Panc1 (cell line): ENCODE measurements at regions not wholly inside any gene's neighbourhood (a gene's known extent, or its start where the extent isn't known, plus 50 kb on each side); places are given as distances from the start of the nearest gene placed in this dataset.

Source experiments
- ATAC-seq: fragments of 200-7000 bp; cut with Tn5 transposase; 2 replicates; pipeline ENCODE4 v1.9.1; 2020; ENCODE audit warnings: mild to moderate bottlenecking, moderate library complexity
- BruUV-seq: library from RNA; stranded (reverse); fragments of 400-500 nt; replicated peaks from 2 replicates; lab custom pipeline; 2021; lab: Mats Ljungman, UMichigan
- CTCF ChIA-PET: fragments of 300-600 bp; sonication (Branson Sonifier 250); formaldehyde crosslinking; loops from one replicate; lab custom pipeline; 2022; ENCODE audit warnings: antibody characterized with exemption; lab: Charles Lee
- POLR2A ChIA-PET: fragments of 300-600 bp; sonication (Branson Sonifier 250); formaldehyde crosslinking; loops from one replicate; lab custom pipeline; 2022; ENCODE audit warnings: antibody characterized with exemption; lab: Charles Lee
- DNase-seq: peaks from one replicate; pipeline ENCODE4 v3.0.0-alpha.2; 2010; ENCODE audit warnings: low read depth, low spot score
- H3K27ac ChIP-seq: 2 replicates; pipeline ENCODE4 v1.5.1; 2011; ENCODE audit warnings: mild to moderate bottlenecking, low read length, inconsistent platforms
- H3K27me3 ChIP-seq: fragments of 200-500 bp; sonication (Bioruptor generic); 2 replicates; pipeline ENCODE4 v1.6.0; 2014; ENCODE audit warnings: low read length, inconsistent platforms; ENCODE audit not compliant: control insufficient read depth, insufficient read depth
- H3K36me3 ChIP-seq: fragments of 200-500 bp; sonication (Bioruptor generic); 2 replicates; pipeline ENCODE4 v1.5.1; 2014; ENCODE audit warnings: inconsistent platforms, mild to moderate bottlenecking, low read length, moderate library complexity; ENCODE audit not compliant: control insufficient read depth, insufficient read depth
- H3K4me1 ChIP-seq: 2 replicates; pipeline ENCODE4 v1.5.1; 2011; ENCODE audit warnings: inconsistent platforms, mild to moderate bottlenecking, low read length, moderate library complexity; ENCODE audit not compliant: control insufficient read depth, insufficient read depth
- H3K4me3 ChIP-seq, 2 experiments: 2 replicates each; pipeline ENCODE4 v1.5.1; 2011 to 2012; ENCODE audit warnings: low read depth in 2 of 2, low read length in 2 of 2, mild to moderate bottlenecking in 2 of 2, inconsistent platforms in 1 of 2, moderate library complexity in 1 of 2
- H3K9me3 ChIP-seq: fragments of 200-500 bp; sonication (Bioruptor generic); 2 replicates; pipeline ENCODE4 v1.5.1; 2014; ENCODE audit warnings: low read depth, mild to moderate bottlenecking, inconsistent platforms, low read length, moderate library complexity; ENCODE audit not compliant: control insufficient read depth, insufficient read depth
- POLR2AphosphoS5 ChIP-seq: IDR thresholded peaks from 2 replicates; pipeline ENCODE4 v1.6.1; 2012; ENCODE audit warnings: mild to moderate bottlenecking, low read depth, low read length, moderate library complexity
- SIN3A ChIP-seq: IDR thresholded peaks from 2 replicates; pipeline ENCODE4 v1.6.1; 2012; ENCODE audit warnings: low read depth, mild to moderate bottlenecking, low read length, moderate library complexity, borderline replicate concordance; ENCODE audit not compliant: insufficient read depth
- TCF7L2 ChIP-seq: IDR thresholded peaks from 2 replicates; pipeline ENCODE4 v1.6.1; 2011; ENCODE audit warnings: mild to moderate bottlenecking, low read depth, low read length, inconsistent platforms
- in situ Hi-C: cut with HindIII; loops from 2 replicates; pipeline ENCODE4 v1.10.0; 2016; ENCODE audit warnings: low sequenced_read_pairs, low pct_unique_long_range_greater_than_20kb
- intact Hi-C: fragments of 100-400 bp; cut with micrococcal nuclease; formaldehyde crosslinking; loops from one replicate; pipeline ENCODE4 v1.10.0; 2022; ENCODE audit not compliant: unreplicated experiment
- TF ChIP-seq, protein P1 (sequence below), 2 experiments: IDR thresholded peaks; 2 replicates each; pipeline ENCODE4 v1.6.1; 2011 to 2012; ENCODE audit warnings: low read depth in 2 of 2, control low read depth in 1 of 2, low read length in 1 of 2, mild to moderate bottlenecking in 1 of 2, moderate library complexity in 1 of 2; ENCODE audit not compliant: insufficient read depth in 1 of 2
- TF ChIP-seq, protein P2 (sequence below): fragments of 450-650 bp; IDR thresholded peaks from 2 replicates; pipeline ENCODE4 v1.5.1; 2017; ENCODE audit warnings: mild to moderate bottlenecking

DNA sequence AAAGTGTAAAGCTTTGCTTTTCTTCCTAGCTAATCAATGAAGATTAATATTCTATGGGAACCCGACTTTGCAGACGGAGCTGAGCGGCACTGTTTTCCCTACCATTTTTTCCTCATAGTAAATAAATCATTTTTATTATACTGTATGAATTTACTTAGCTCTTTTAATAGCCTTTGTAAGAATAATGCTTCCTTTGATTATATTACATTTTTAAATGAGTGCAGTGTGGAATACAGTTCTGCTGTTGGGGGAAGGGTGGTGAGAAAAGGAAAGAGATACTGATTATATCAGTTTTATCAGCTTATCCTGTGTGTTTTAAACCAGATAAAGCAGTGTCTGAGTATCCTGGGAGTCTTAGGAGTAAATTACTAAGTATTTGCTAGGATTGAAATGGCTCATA lies 221.4 kb upstream of the RBFOX1 start:
- intact Hi-C loops (no loop called here), in situ Hi-C loops (no loop called here)
- H3K27me3 ChIP-seq, result no peaks in the 10 kb centered on the region
- ATAC-seq (no peak), DNase-seq (no peak)
- no peaks in the 10 kb centered on the region for H3K4me1 ChIP-seq
- TF ChIP-seq, protein P1, sequence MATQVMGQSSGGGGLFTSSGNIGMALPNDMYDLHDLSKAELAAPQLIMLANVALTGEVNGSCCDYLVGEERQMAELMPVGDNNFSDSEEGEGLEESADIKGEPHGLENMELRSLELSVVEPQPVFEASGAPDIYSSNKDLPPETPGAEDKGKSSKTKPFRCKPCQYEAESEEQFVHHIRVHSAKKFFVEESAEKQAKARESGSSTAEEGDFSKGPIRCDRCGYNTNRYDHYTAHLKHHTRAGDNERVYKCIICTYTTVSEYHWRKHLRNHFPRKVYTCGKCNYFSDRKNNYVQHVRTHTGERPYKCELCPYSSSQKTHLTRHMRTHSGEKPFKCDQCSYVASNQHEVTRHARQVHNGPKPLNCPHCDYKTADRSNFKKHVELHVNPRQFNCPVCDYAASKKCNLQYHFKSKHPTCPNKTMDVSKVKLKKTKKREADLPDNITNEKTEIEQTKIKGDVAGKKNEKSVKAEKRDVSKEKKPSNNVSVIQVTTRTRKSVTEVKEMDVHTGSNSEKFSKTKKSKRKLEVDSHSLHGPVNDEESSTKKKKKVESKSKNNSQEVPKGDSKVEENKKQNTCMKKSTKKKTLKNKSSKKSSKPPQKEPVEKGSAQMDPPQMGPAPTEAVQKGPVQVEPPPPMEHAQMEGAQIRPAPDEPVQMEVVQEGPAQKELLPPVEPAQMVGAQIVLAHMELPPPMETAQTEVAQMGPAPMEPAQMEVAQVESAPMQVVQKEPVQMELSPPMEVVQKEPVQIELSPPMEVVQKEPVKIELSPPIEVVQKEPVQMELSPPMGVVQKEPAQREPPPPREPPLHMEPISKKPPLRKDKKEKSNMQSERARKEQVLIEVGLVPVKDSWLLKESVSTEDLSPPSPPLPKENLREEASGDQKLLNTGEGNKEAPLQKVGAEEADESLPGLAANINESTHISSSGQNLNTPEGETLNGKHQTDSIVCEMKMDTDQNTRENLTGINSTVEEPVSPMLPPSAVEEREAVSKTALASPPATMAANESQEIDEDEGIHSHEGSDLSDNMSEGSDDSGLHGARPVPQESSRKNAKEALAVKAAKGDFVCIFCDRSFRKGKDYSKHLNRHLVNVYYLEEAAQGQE (IDR thresholded peaks at IDR 0.05; ENCODE audit: insufficient read depth in 1 of 2, low read depth in 2 of 2, low read length in 1 of 2), result no peak
- no peak for TF ChIP-seq SIN3A
- TF ChIP-seq POLR2AphosphoS5, result no peak
- TF ChIP-seq, protein P2, sequence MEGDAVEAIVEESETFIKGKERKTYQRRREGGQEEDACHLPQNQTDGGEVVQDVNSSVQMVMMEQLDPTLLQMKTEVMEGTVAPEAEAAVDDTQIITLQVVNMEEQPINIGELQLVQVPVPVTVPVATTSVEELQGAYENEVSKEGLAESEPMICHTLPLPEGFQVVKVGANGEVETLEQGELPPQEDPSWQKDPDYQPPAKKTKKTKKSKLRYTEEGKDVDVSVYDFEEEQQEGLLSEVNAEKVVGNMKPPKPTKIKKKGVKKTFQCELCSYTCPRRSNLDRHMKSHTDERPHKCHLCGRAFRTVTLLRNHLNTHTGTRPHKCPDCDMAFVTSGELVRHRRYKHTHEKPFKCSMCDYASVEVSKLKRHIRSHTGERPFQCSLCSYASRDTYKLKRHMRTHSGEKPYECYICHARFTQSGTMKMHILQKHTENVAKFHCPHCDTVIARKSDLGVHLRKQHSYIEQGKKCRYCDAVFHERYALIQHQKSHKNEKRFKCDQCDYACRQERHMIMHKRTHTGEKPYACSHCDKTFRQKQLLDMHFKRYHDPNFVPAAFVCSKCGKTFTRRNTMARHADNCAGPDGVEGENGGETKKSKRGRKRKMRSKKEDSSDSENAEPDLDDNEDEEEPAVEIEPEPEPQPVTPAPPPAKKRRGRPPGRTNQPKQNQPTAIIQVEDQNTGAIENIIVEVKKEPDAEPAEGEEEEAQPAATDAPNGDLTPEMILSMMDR, result no peak
- no peak for TF ChIP-seq TCF7L2
- no peaks in the 10 kb centered on the region for H3K9me3 ChIP-seq
- ChIA-PET POLR2A (no interaction called here), CTCF (no interaction called here)
- BruUV-seq, result no TSS peak
- no peak overlapping the region for H3K4me3 ChIP-seq
- no peak overlapping the region for H3K27ac ChIP-seq
- H3K36me3 ChIP-seq, result no peaks in the 10 kb centered on the region

DNA sequence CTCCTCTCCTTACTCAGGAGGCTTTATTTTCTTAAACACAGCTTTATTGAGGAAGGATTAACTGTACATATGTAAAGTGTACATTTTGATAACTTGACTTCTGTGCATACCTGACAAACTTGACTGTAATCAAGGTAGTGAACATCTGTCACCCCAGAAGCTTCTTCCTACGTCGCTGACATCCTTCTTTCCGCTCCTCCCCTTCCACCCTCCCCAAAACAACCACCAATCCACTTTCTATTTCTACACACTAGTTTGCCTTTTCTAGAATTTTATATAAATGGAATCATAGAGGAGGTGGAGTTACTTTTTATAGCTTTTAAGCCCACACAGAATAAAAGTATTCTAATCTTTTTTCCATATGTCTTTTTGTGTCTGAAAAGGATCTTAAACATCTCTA lies 225.2 kb upstream of the RBFOX1 start:
- no peaks in the 10 kb centered on the region for H3K9me3 ChIP-seq
- in situ Hi-C loops (no loop called here), intact Hi-C loops (no loop called here)
- H3K27me3 ChIP-seq, result no peaks in the 10 kb centered on the region
- no peaks in the 10 kb centered on the region for H3K4me1 ChIP-seq
- ATAC-seq (no peak), DNase-seq (no peak)
- H3K36me3 ChIP-seq, result no peaks in the 10 kb centered on the region
- no peak for TF ChIP-seq POLR2AphosphoS5
- no peak for TF ChIP-seq TCF7L2
- TF ChIP-seq, protein P2, result no peak
- no TSS peak for BruUV-seq
- H3K4me3 ChIP-seq, result no peak overlapping the region
- H3K27ac ChIP-seq, result no peak overlapping the region
- ChIA-PET CTCF (no interaction called here), POLR2A (no interaction called here)
